Activated naive CD8-positive, alpha-beta T cell treated with anti-CD3 and anti-CD28 coated beads for 36 hours (primary cell): ENCODE measurements at regions not wholly inside any gene's neighbourhood (a gene's known extent, or its start where the extent isn't known, plus 50 kb on each side); places are given as distances from the start of the nearest gene placed in this dataset.

ENCODE experiments used
- DNase-seq: peaks from one replicate; pipeline ENCODE4 v3.0.0; 2021
- H3K27ac Mint-ChIP-seq: one replicate; pipeline ENCODE4 v1.8.0; 2022; ENCODE audit warnings: mild to moderate bottlenecking, moderate library complexity, mixed read lengths
- H3K27me3 Mint-ChIP-seq: one replicate; pipeline ENCODE4 v1.8.0; 2022; ENCODE audit warnings: mild to moderate bottlenecking, mixed read lengths
- H3K36me3 Mint-ChIP-seq: one replicate; pipeline ENCODE4 v1.8.0; 2021; ENCODE audit warnings: mild to moderate bottlenecking, mixed read lengths
- H3K4me1 Mint-ChIP-seq: one replicate; pipeline ENCODE4 v1.8.0; 2021; ENCODE audit warnings: mixed read lengths
- H3K4me3 Mint-ChIP-seq: one replicate; pipeline ENCODE4 v1.8.0; 2022; ENCODE audit warnings: mild to moderate bottlenecking, moderate library complexity, mixed read lengths
- H3K9me3 Mint-ChIP-seq: one replicate; pipeline ENCODE4 v1.8.0; 2022; ENCODE audit warnings: mixed read lengths

GRCh38 chr22:27257987-27258386 lies 543.6 kb downstream of the MN1 start:
- no peaks in the 10 kb centered on the region for H3K4me1 Mint-ChIP-seq
- H3K4me3 Mint-ChIP-seq = no peak overlapping the region
- no peaks in the 10 kb centered on the region for H3K36me3 Mint-ChIP-seq
- DNase-seq = no peak
- H3K27ac Mint-ChIP-seq = no peak overlapping the region
- H3K9me3 Mint-ChIP-seq = peaks cover 8% of the 10 kb centered on the region
- peaks cover 11% of the 10 kb centered on the region for H3K27me3 Mint-ChIP-seq

DNA sequence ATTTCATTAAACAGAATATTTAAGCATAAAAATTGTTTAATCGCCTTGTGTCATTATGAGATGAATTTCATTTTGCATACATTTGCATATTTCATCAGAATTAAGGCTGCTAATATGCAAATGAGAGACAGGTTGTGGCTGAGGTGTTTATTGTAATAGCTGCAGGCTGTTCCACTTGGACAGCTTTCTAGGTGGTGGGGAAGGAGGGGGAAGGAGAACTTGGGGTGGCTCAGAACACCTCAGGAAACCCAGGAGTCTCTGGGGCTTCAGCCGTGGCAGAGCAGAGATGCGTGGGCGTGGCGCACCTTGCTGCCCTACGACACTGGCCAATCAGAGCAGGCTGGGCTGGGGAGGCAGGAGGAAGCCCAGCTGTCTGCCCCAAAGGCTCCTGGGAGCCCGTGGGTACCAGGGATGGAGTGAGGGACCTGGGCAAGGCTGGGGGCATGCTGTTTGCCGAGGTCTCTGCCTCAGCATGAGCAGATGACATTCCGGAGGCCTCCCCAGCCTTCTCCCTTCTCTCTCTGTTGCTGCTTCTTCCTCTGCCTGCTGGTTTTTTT lies 542.9 kb downstream of the MN1 start:
- H3K4me1 Mint-ChIP-seq = no peaks in the 10 kb centered on the region
- DNase-seq = no peak
- H3K36me3 Mint-ChIP-seq = no peaks in the 10 kb centered on the region
- H3K9me3 Mint-ChIP-seq = peaks cover 8% of the 10 kb centered on the region
- H3K27me3 Mint-ChIP-seq = peaks cover 11% of the 10 kb centered on the region
- no peak overlapping the region for H3K27ac Mint-ChIP-seq
- H3K4me3 Mint-ChIP-seq = no peak overlapping the region

DNA sequence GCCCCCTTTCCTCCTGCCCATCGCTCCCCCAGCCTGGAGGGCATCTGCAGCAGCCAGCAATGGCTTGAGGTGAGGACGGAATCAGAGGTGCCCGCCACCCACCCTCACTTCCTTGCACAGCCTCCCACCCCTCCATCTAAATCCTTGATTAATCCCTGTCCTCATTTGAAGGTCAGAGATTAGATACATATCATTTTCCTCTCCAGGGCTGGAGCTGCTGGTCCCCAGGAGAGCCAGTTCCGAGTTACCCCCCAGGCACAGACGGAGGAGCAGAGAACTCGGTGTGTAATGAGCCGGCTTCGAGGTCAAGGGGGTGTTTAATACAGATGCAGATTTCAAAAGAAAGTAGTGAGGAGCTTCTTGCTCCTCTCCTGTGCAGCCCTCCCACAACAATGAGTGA lies 542.1 kb downstream of the MN1 start:
- H3K9me3 Mint-ChIP-seq = peaks cover 8% of the 10 kb centered on the region
- DNase-seq = no peak
- no peak overlapping the region for H3K4me3 Mint-ChIP-seq
- H3K4me1 Mint-ChIP-seq = no peaks in the 10 kb centered on the region
- peaks cover 11% of the 10 kb centered on the region for H3K27me3 Mint-ChIP-seq
- no peaks in the 10 kb centered on the region for H3K36me3 Mint-ChIP-seq
- no peak overlapping the region for H3K27ac Mint-ChIP-seq

DNA sequence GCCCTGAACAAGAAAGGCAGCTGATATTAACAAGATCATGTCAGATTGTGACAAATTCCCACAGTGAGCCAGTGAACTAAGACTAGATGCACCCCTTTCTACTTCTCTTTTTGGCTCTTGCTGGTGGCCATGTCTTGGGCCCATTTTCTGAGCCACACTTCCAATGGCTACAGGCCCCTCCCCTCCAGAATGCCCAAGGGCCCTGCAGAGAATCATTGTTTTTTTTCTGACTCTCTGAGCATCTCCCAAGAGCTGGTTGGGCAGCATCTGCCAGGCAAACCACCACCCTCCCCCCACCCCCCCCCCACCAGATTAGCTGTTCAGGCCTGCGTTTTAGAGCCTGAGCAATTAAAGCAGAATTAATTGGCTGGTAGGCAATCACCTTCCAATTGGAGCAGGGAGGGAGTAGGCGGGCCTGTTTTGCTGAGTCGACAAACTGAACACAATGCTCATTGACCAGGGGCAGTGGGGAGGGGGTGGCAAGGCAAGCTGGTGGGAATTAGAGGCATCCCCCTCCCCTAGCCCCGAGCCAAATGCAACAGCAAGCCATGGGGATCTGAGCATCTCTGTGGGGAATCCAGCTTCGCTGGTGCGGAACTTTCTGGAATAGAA lies 541.4 kb downstream of the MN1 start:
- Mint-ChIP-seq H3K9me3 (peaks cover 8% of the 10 kb centered on the region), H3K27ac (no peak overlapping the region), H3K4me1 (no peaks in the 10 kb centered on the region), H3K36me3 (no peaks in the 10 kb centered on the region), H3K27me3 (peaks cover 11% of the 10 kb centered on the region), H3K4me3 (no peak overlapping the region)
- DNase-seq = no peak

GRCh38 chr22:27262361-27262760 lies 539.2 kb downstream of the MN1 start:
- DNase-seq = no peak
- Mint-ChIP-seq H3K27me3 (peaks cover 6% of the 10 kb centered on the region), H3K9me3 (no peaks in the 10 kb centered on the region), H3K4me3 (no peak overlapping the region), H3K36me3 (no peaks in the 10 kb centered on the region), H3K4me1 (no peaks in the 10 kb centered on the region), H3K27ac (no peak overlapping the region)

GRCh38 chr22:27264184-27264583 lies 537.4 kb downstream of the MN1 start:
- no peaks in the 10 kb centered on the region for H3K9me3 Mint-ChIP-seq
- H3K27ac Mint-ChIP-seq = no peak overlapping the region
- H3K36me3 Mint-ChIP-seq = no peaks in the 10 kb centered on the region
- H3K4me3 Mint-ChIP-seq = no peak overlapping the region
- no peaks in the 10 kb centered on the region for H3K4me1 Mint-ChIP-seq
- peaks cover 9% of the 10 kb centered on the region for H3K27me3 Mint-ChIP-seq
- no peak for DNase-seq

DNA sequence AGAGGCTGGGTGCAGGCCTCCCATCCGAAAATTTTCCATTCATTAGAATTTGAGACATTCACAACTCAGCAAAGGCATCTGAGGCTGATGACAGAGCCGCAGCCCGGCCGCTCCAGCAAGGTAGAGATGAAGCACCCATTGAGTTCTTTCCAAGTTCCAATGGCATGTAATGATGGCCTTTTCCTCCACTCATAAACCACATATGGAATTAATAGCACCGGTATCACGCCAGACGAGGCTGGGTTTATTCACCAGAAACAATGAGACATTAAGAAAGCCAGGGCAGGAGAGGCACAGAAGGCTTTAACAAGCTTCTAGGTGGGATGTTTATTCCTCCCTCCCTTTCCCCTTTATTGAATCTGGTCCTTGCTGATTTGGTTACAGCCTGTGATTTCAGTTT lies 534.4 kb downstream of the MN1 start:
- no peak overlapping the region for H3K4me3 Mint-ChIP-seq
- H3K4me1 Mint-ChIP-seq = no peaks in the 10 kb centered on the region
- H3K9me3 Mint-ChIP-seq = no peaks in the 10 kb centered on the region
- H3K36me3 Mint-ChIP-seq = no peaks in the 10 kb centered on the region
- peaks cover 18% of the 10 kb centered on the region for H3K27me3 Mint-ChIP-seq
- DNase-seq = no peak
- no peak overlapping the region for H3K27ac Mint-ChIP-seq

GRCh38 chr22:27269751-27270543 lies 531.6 kb downstream of the MN1 start:
- no peaks in the 10 kb centered on the region for H3K9me3 Mint-ChIP-seq
- no peak overlapping the region for H3K27ac Mint-ChIP-seq

GRCh38 chr22:27270818-27271510 lies 530.6 kb downstream of the MN1 start:
- Mint-ChIP-seq H3K27me3 (peaks cover 20% of the 10 kb centered on the region), H3K9me3 (no peaks in the 10 kb centered on the region), H3K4me3 (no peak overlapping the region), H3K4me1 (no peaks in the 10 kb centered on the region), H3K27ac (no peak overlapping the region), H3K36me3 (no peaks in the 10 kb centered on the region)
- DNase-seq = no peak

More at GRCh38 chr22:27269751-27270543, 531.6 kb downstream of the MN1 start:
- H3K4me1 Mint-ChIP-seq = no peaks in the 10 kb centered on the region
- no peaks in the 10 kb centered on the region for H3K36me3 Mint-ChIP-seq
- peaks cover 20% of the 10 kb centered on the region for H3K27me3 Mint-ChIP-seq
- no peak overlapping the region for H3K4me3 Mint-ChIP-seq
- DNase-seq = no peak

GRCh38 chr22:27273436-27273835 lies 528.1 kb downstream of the MN1 start:
- Mint-ChIP-seq H3K4me1 (no peaks in the 10 kb centered on the region), H3K27ac (no peak overlapping the region), H3K9me3 (no peaks in the 10 kb centered on the region), H3K36me3 (no peaks in the 10 kb centered on the region), H3K27me3 (peaks cover 34% of the 10 kb centered on the region), H3K4me3 (no peak overlapping the region)
- DNase-seq = no peak

DNA sequence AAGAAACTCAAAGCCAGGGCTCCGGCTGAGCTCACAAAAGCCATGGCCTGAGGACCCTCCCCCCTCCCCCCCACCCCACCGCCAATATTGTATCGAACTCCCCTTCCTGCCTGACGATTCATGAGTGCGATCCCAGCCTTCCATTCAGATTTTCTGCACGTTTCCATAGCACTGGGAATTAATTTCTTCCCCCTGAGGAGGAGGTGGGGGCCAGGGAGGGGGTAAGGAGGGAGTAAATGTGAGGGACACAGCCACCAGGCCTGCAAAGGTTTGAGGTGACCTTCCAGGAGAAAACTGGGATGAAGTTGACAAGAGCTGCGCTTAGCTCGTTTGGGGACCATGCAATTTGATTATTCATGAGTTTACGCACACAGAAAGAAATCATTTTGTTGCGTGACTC lies 527.7 kb downstream of the MN1 start:
- Mint-ChIP-seq H3K4me1 (no peaks in the 10 kb centered on the region), H3K36me3 (no peaks in the 10 kb centered on the region)

GRCh38 chr22:27274770-27275449 lies 526.6 kb downstream of the MN1 start:
- DNase-seq = no peak
- no peak overlapping the region for H3K27ac Mint-ChIP-seq
- H3K27me3 Mint-ChIP-seq = peaks cover 33% of the 10 kb centered on the region
- no peaks in the 10 kb centered on the region for H3K9me3 Mint-ChIP-seq
- H3K4me3 Mint-ChIP-seq = no peak overlapping the region
- no peaks in the 10 kb centered on the region for H3K4me1 Mint-ChIP-seq
- H3K36me3 Mint-ChIP-seq = no peaks in the 10 kb centered on the region

More for the DNA sequence above, 527.7 kb downstream of the MN1 start:
- DNase-seq = no peak
- H3K9me3 Mint-ChIP-seq = no peaks in the 10 kb centered on the region
- H3K4me3 Mint-ChIP-seq = no peak overlapping the region
- no peak overlapping the region for H3K27ac Mint-ChIP-seq
- peaks cover 33% of the 10 kb centered on the region for H3K27me3 Mint-ChIP-seq

- Mint-ChIP-seq H3K9me3 (no peaks in the 10 kb centered on the region), H3K27ac (no peak overlapping the region), H3K4me3 (no peak overlapping the region), H3K36me3 (no peaks in the 10 kb centered on the region), H3K27me3 (peaks cover 37% of the 10 kb centered on the region), H3K4me1 (no peaks in the 10 kb centered on the region)
- DNase-seq = no peak
Measured at GRCh38 chr22:27278946-27279345, 522.6 kb downstream of the MN1 start.

GRCh38 chr22:27283240-27283639 lies 518.3 kb downstream of the MN1 start:
- Mint-ChIP-seq H3K27me3 (peaks cover 30% of the 10 kb centered on the region), H3K4me1 (no peaks in the 10 kb centered on the region), H3K4me3 (no peak overlapping the region), H3K36me3 (no peaks in the 10 kb centered on the region), H3K27ac (no peak overlapping the region), H3K9me3 (no peaks in the 10 kb centered on the region)
- no peak for DNase-seq

GRCh38 chr22:27283714-27284113 lies 517.8 kb downstream of the MN1 start:
- Mint-ChIP-seq H3K27me3 (peaks cover 27% of the 10 kb centered on the region), H3K27ac (no peak overlapping the region), H3K4me1 (no peaks in the 10 kb centered on the region), H3K9me3 (no peaks in the 10 kb centered on the region), H3K36me3 (no peaks in the 10 kb centered on the region), H3K4me3 (no peak overlapping the region)
- DNase-seq = no peak
